GM23338 (cell line): ENCODE measurements at regions not wholly inside any gene's neighbourhood (a gene's known extent, or its start where the extent isn't known, plus 50 kb on each side); places are given as distances from the start of the nearest gene placed in this dataset.

Experiments used
- ATAC-seq: fragments of 200-7000 bp; cut with Tn5 transposase; 3 replicates; pipeline ENCODE4 v1.9.1; 2020
- DNase-seq: peaks from one replicate; pipeline ENCODE4 v3.0.0-alpha.2; 2015; ENCODE audit warnings: low spot score
- H2AFZ ChIP-seq: fragments of 200-600 bp; sonication (generic); 2 replicates; pipeline ENCODE4 v1.8.0; 2016; ENCODE audit warnings: antibody characterized with exemption, mild to moderate bottlenecking, moderate library complexity
- H3F3A ChIP-seq: fragments of 200-600 bp; sonication (generic); replicated peaks from 2 replicates; pipeline ENCODE4 v1.8.0; 2017; ENCODE audit warnings: antibody characterized with exemption, mixed run types, low read depth
- H3K27ac ChIP-seq: fragments of 200-600 bp; sonication (generic); 2 replicates; pipeline ENCODE4 v1.6.1; 2016; ENCODE audit warnings: low read depth
- H3K27me3 ChIP-seq: fragments of 200-600 bp; sonication (generic); 2 replicates; pipeline ENCODE4 v1.8.0; 2016; ENCODE audit warnings: mild to moderate bottlenecking, mixed run types, moderate library complexity; ENCODE audit not compliant: insufficient read depth
- H3K36me3 ChIP-seq: fragments of 200-600 bp; sonication (generic); 2 replicates; pipeline ENCODE4 v1.8.0; 2016; ENCODE audit warnings: mild to moderate bottlenecking; ENCODE audit not compliant: insufficient read depth
- H3K4me1 ChIP-seq: fragments of 200-600 bp; sonication (generic); 2 replicates; pipeline ENCODE4 v1.8.0; 2016; ENCODE audit warnings: mild to moderate bottlenecking, moderate library complexity; ENCODE audit not compliant: insufficient read depth
- H3K4me2 ChIP-seq: fragments of 200-600 bp; sonication (generic); 2 replicates; pipeline ENCODE4 v1.7.1; 2017; ENCODE audit warnings: mixed run types
- H3K4me3 ChIP-seq: fragments of 200-600 bp; sonication (generic); 2 replicates; pipeline ENCODE4 v1.6.1; 2016; ENCODE audit warnings: mixed run types
- H3K79me2 ChIP-seq: fragments of 200-600 bp; sonication (generic); replicated peaks from 2 replicates; pipeline ENCODE4 v1.8.0; 2017; ENCODE audit warnings: mild to moderate bottlenecking; ENCODE audit not compliant: insufficient read depth
- H3K9me2 ChIP-seq: fragments of 200-600 bp; sonication (generic); 2 replicates; pipeline ENCODE4 v1.8.0; 2017; ENCODE audit not compliant: insufficient read depth
- H4K20me1 ChIP-seq: fragments of 200-600 bp; sonication (generic); replicated peaks from 2 replicates; pipeline ENCODE4 v1.8.0; 2017; ENCODE audit warnings: mild to moderate bottlenecking; ENCODE audit not compliant: insufficient read depth
- H3K27ac Mint-ChIP-seq: 2 replicates; pipeline ENCODE4 v1.8.0; 2020; ENCODE audit warnings: inconsistent platforms, mild to moderate bottlenecking, moderate library complexity, mixed read lengths
- H3K27me3 Mint-ChIP-seq: 3 replicates; pipeline ENCODE4 v1.8.0; 2022; ENCODE audit warnings: low read depth, mild to moderate bottlenecking, moderate library complexity, mixed read lengths, inconsistent platforms; ENCODE audit not compliant: insufficient read depth, poor library complexity
- H3K36me3 Mint-ChIP-seq: 3 replicates; pipeline ENCODE4 v1.8.0; 2021; ENCODE audit warnings: low read depth, mild to moderate bottlenecking, inconsistent platforms, moderate library complexity, mixed read lengths
- H3K4me1 Mint-ChIP-seq: 3 replicates; pipeline ENCODE4 v1.8.0; 2020; ENCODE audit warnings: mild to moderate bottlenecking, inconsistent platforms, mixed read lengths
- H3K4me3 Mint-ChIP-seq: 3 replicates; pipeline ENCODE4 v1.8.0; 2021; ENCODE audit warnings: moderate library complexity, mild to moderate bottlenecking, inconsistent platforms, mixed read lengths
- H3K9me3 Mint-ChIP-seq: 3 replicates; pipeline ENCODE4 v1.8.0; 2020; ENCODE audit warnings: moderate library complexity, mild to moderate bottlenecking, inconsistent platforms, mixed read lengths
- CREB1 ChIP-seq: fragments of 250-450 bp; sonication (Bioruptor Pico); IDR thresholded peaks from 2 replicates; pipeline ENCODE4 v1.5.0; 2020; ENCODE audit warnings: low read depth, mild to moderate bottlenecking, moderate library complexity
- EZH2 ChIP-seq: fragments of 200-600 bp; sonication (generic); IDR thresholded peaks from one replicate; pipeline ENCODE4 v1.8.0; 2017; ENCODE audit warnings: antibody characterized with exemption, mild to moderate bottlenecking, low read depth; ENCODE audit not compliant: unreplicated experiment
- EZH2phosphoT487 ChIP-seq: fragments of 200-600 bp; sonication (generic); IDR thresholded peaks from one replicate; pipeline ENCODE4 v1.8.1; 2018; ENCODE audit warnings: antibody characterized with exemption; ENCODE audit not compliant: unreplicated experiment
- JUNB ChIP-seq: IDR thresholded peaks from one replicate; pipeline ENCODE4 v1.6.1; 2016; ENCODE audit warnings: antibody characterized with exemption; ENCODE audit not compliant: unreplicated experiment
- TF ChIP-seq, protein P1 (sequence below): IDR thresholded peaks from one replicate; pipeline ENCODE4 v1.6.1; 2018; ENCODE audit warnings: antibody characterized with exemption; ENCODE audit not compliant: unreplicated experiment
- TF ChIP-seq, protein P2 (sequence below): IDR thresholded peaks from 2 replicates; pipeline ENCODE4 v1.6.1; 2016; ENCODE audit warnings: antibody characterized with exemption

DNA sequence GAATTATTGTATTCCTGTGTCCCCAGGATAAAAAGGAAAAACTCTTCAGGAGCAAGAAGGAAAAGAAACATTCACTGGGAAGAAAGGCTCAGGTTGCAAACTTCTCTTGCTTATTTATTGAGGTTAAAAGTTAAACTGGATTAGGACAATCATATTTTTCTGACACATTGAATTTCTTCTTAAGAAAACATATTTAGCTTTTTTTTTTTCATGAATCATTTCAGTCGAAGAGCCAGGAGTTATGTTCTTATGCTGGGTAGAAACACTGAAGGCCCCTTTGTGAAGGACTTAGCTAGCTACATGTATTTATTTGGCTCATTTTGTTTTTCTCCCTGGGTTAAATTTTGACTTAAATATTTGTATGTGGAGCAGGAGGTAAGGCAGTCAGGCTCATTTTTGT lies 434.0 kb downstream of the KLF5 start:
- Mint-ChIP-seq H3K36me3 (no peaks in the 10 kb centered on the region; the same call in 2 of the 3 replicates), H3K27me3 (no peaks in the 10 kb centered on the region), H3K4me1 (no peaks in the 10 kb centered on the region), H3K4me3 (no peak overlapping the region), H3K27ac (no peak overlapping the region), H3K9me3 (peaks cover 7% of the 10 kb centered on the region)
- ATAC-seq (no peak), DNase-seq (no peak)
- H3K4me3 ChIP-seq, result no peak overlapping the region
- no peaks in the 10 kb centered on the region; the same call in 1 of the 2 replicates for H3K36me3 ChIP-seq
- H3K4me2 ChIP-seq, result no peak overlapping the region
- H3K4me1 ChIP-seq, result no peaks in the 10 kb centered on the region
- H3K27me3 ChIP-seq, result no peaks in the 10 kb centered on the region
- no peaks in the 10 kb centered on the region for H3K79me2 ChIP-seq
- TF ChIP-seq, protein P1, sequence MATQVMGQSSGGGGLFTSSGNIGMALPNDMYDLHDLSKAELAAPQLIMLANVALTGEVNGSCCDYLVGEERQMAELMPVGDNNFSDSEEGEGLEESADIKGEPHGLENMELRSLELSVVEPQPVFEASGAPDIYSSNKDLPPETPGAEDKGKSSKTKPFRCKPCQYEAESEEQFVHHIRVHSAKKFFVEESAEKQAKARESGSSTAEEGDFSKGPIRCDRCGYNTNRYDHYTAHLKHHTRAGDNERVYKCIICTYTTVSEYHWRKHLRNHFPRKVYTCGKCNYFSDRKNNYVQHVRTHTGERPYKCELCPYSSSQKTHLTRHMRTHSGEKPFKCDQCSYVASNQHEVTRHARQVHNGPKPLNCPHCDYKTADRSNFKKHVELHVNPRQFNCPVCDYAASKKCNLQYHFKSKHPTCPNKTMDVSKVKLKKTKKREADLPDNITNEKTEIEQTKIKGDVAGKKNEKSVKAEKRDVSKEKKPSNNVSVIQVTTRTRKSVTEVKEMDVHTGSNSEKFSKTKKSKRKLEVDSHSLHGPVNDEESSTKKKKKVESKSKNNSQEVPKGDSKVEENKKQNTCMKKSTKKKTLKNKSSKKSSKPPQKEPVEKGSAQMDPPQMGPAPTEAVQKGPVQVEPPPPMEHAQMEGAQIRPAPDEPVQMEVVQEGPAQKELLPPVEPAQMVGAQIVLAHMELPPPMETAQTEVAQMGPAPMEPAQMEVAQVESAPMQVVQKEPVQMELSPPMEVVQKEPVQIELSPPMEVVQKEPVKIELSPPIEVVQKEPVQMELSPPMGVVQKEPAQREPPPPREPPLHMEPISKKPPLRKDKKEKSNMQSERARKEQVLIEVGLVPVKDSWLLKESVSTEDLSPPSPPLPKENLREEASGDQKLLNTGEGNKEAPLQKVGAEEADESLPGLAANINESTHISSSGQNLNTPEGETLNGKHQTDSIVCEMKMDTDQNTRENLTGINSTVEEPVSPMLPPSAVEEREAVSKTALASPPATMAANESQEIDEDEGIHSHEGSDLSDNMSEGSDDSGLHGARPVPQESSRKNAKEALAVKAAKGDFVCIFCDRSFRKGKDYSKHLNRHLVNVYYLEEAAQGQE, result no peak
- TF ChIP-seq EZH2phosphoT487, result no peak
- no peak overlapping the region for H3K27ac ChIP-seq
- H2AFZ ChIP-seq, result no peak overlapping the region
- no peaks in the 10 kb centered on the region for H3F3A ChIP-seq
- H3K9me2 ChIP-seq, result 0 out of 2 replicates have a peak, but pooled peaks cover 5% of the 10 kb centered on the region
- no peaks in the 10 kb centered on the region for H4K20me1 ChIP-seq

DNA sequence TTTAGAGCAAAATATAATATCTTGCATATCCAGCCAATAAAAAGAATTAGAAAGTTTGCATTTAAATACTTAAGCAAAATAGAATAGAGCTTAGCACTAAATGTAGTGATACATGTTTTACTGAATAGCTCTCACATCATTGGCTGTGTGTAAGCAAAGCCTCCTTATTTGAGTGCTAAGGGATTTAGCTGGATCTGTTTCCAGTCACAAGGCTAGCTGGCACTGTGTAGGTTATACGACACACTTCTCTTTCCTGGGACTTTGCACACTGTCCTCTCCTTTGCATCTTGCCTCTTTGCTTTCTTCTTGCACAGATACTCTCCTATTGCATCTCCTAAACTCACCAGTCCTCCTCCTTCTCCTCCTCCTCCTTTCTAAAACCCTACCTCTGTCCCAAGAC lies 423.8 kb downstream of the KLF5 start:
- Histone ChIP-seq H3K27me3 (no peaks in the 10 kb centered on the region), H2AFZ (no peak overlapping the region), H3K4me1 (no peaks in the 10 kb centered on the region), H3K9me2 (peaks cover 6% of the 10 kb centered on the region; the same call in 1 of the 2 replicates), H3K79me2 (no peaks in the 10 kb centered on the region), H3F3A (no peaks in the 10 kb centered on the region), H4K20me1 (no peaks in the 10 kb centered on the region), H3K36me3 (no peaks in the 10 kb centered on the region), H3K4me3 (no peak overlapping the region), H3K4me2 (no peak overlapping the region), H3K27ac (no peak overlapping the region)
- no peaks in the 10 kb centered on the region for H3K9me3 Mint-ChIP-seq
- peaks cover 6% of the 10 kb centered on the region for H3K27me3 Mint-ChIP-seq
- DNase-seq (no peak), ATAC-seq (no peak)
- H3K27ac Mint-ChIP-seq, result no peak overlapping the region
- H3K4me3 Mint-ChIP-seq, result no peak overlapping the region
- TF ChIP-seq CREB1 (CRISPR knock-in tag), result no peak
- no peak for TF ChIP-seq EZH2phosphoT487
- no peak for TF ChIP-seq EZH2
- TF ChIP-seq, protein P2, sequence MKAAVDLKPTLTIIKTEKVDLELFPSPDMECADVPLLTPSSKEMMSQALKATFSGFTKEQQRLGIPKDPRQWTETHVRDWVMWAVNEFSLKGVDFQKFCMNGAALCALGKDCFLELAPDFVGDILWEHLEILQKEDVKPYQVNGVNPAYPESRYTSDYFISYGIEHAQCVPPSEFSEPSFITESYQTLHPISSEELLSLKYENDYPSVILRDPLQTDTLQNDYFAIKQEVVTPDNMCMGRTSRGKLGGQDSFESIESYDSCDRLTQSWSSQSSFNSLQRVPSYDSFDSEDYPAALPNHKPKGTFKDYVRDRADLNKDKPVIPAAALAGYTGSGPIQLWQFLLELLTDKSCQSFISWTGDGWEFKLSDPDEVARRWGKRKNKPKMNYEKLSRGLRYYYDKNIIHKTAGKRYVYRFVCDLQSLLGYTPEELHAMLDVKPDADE, result no peak
- TF ChIP-seq, protein P1, result no peak
- no peak for TF ChIP-seq JUNB
- H3K4me1 Mint-ChIP-seq, result no peaks in the 10 kb centered on the region
- no peaks in the 10 kb centered on the region for H3K36me3 Mint-ChIP-seq
